ENCODE measurements at regions not wholly inside any gene's neighbourhood (a gene's known extent, or its start where the extent isn't known, plus 50 kb on each side); places are given as distances from the start of the nearest gene placed in this dataset.

DNA sequence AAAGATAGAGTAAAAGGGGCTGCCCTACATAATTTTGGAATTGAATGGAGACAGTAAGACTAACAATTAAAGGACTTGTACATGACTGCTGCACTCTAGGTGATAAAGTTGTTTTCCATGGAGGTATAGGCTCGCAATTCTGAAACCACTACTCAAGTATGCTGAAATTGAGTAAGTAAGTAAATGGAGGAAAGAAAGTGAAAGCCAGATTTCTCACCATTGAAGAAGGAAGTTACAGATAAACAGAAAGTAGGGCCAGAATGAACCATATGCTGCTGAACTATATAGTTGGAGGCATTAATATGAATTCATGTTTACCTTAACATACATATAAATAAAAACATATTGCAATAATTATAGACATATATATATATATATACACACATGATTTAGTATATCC is 225.7 kb upstream of the ST6GAL2 start:
- 73 to 93% (median 88%) methylated on average over 1 of the region's 1 CpG for WGBS, 5 donors
- TF ChIP-seq POLR2A (IDR thresholded peaks at IDR 0.05) (no peak), EP300 (IDR thresholded peaks at IDR 0.05) (no peak), POLR2AphosphoS5 (IDR thresholded peaks at IDR 0.05) (no peak)
- TF ChIP-seq, protein P1, sequence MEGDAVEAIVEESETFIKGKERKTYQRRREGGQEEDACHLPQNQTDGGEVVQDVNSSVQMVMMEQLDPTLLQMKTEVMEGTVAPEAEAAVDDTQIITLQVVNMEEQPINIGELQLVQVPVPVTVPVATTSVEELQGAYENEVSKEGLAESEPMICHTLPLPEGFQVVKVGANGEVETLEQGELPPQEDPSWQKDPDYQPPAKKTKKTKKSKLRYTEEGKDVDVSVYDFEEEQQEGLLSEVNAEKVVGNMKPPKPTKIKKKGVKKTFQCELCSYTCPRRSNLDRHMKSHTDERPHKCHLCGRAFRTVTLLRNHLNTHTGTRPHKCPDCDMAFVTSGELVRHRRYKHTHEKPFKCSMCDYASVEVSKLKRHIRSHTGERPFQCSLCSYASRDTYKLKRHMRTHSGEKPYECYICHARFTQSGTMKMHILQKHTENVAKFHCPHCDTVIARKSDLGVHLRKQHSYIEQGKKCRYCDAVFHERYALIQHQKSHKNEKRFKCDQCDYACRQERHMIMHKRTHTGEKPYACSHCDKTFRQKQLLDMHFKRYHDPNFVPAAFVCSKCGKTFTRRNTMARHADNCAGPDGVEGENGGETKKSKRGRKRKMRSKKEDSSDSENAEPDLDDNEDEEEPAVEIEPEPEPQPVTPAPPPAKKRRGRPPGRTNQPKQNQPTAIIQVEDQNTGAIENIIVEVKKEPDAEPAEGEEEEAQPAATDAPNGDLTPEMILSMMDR (IDR thresholded peaks at IDR 0.05) = no peak
- no peaks in the 10 kb centered on the region for H3K36me3 ChIP-seq

DNA sequence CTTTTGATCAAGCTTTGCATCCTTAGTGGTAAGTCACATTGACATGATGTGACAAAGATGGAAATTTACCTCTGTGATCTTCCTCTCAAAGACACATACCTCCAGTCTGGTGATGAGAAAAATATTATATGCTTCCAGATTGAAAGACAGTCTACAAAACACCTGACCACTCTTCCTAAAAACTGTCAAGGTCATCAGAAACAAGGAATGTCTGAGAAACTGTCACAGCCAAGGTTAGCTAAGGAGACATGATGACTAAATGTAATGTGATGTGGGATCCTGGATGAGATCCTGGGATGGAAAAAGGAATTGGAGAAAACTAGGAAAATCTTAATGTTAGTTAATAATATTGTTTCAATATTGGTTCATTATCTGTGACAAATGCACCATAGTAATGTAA is 226.6 kb upstream of the ST6GAL2 start:
- intact Hi-C loops (cut with DNase I; ENCODE audit: low total_unique reads) = no loop called here
- Histone ChIP-seq H3K9me3 (peaks cover 0 to 6% (median 0%) of the 10 kb centered on the region in 4 donors), H3K4me1 (no peaks in the 10 kb centered on the region), H3K36me3 (no peaks in the 10 kb centered on the region), H3K27me3 (no peaks in the 10 kb centered on the region), H3K4me3 (no peak overlapping the region), H3K27ac (no peak overlapping the region)
- DNase-seq = no peak
- TF ChIP-seq, protein P1 (IDR thresholded peaks at IDR 0.05) = no peak
- TF ChIP-seq POLR2AphosphoS5 (IDR thresholded peaks at IDR 0.05) (no peak), EP300 (IDR thresholded peaks at IDR 0.05) (no peak), POLR2A (IDR thresholded peaks at IDR 0.05) (no peak)

More for the DNA sequence above, 225.7 kb upstream of the ST6GAL2 start:
- intact Hi-C loops (cut with DNase I; ENCODE audit: low total_unique reads) = no loop called here
- Histone ChIP-seq H3K9me3 (peaks cover 0 to 6% (median 0%) of the 10 kb centered on the region in 4 donors), H3K4me3 (no peak overlapping the region), H3K4me1 (no peaks in the 10 kb centered on the region), H3K27ac (no peak overlapping the region), H3K27me3 (no peaks in the 10 kb centered on the region)
- no peak for DNase-seq

- Histone ChIP-seq H3K4me1 (no peaks in the 10 kb centered on the region), H3K36me3 (no peaks in the 10 kb centered on the region), H3K27ac (no peak overlapping the region), H3K9me3 (no peaks in the 10 kb centered on the region), H3K4me3 (no peak overlapping the region), H3K27me3 (no peaks in the 10 kb centered on the region)
- intact Hi-C loops (cut with DNase I; ENCODE audit: low total_unique reads) = no loop called here
- DNase-seq = no peak
- TF ChIP-seq, protein P1 (IDR thresholded peaks at IDR 0.05) = no peak
- TF ChIP-seq POLR2AphosphoS5 (IDR thresholded peaks at IDR 0.05) (no peak), EP300 (IDR thresholded peaks at IDR 0.05) (no peak), POLR2A (IDR thresholded peaks at IDR 0.05) (no peak)
- WGBS, 5 donors = 70 to 82% (median 74%) methylated on average over 2 of the region's 2 CpGs
Observed at GRCh38 chr2:107128381-107128780, 242.4 kb upstream of the ST6GAL2 start.

DNA sequence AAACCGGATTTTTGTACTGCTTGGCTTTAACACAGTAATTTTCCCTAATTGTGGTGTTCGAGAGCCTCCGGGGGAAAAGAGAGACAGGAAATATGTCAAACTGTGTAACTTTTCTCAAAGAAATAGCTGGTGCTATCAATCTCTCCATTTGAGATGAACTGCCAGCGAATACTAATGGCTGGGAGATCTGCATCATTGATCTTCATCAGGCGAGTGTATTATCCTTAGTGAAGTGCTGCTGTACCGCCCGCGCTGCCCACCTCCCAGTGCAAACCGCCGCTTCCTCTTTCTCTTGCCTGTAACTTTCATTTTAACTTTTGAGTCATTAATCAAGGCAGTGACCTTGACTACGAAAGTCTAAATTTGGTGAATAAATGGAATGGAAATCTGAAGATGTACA is 246.1 kb upstream of the ST6GAL2 start:
- H3K4me3 ChIP-seq = no peak overlapping the region
- no peak for DNase-seq
- intact Hi-C loops (cut with DNase I; ENCODE audit: low total_unique reads) = no loop called here
- H3K4me1 ChIP-seq = no peaks in the 10 kb centered on the region
- H3K36me3 ChIP-seq = no peaks in the 10 kb centered on the region
- WGBS, 5 donors = 59 to 71% (median 69%) methylated on average over 11 of the region's 11 CpGs
- no peak overlapping the region for H3K27ac ChIP-seq
- TF ChIP-seq POLR2AphosphoS5 (IDR thresholded peaks at IDR 0.05) = no peak
- TF ChIP-seq, protein P1 (IDR thresholded peaks at IDR 0.05) = no peak
- no peak for TF ChIP-seq POLR2A (IDR thresholded peaks at IDR 0.05)
- TF ChIP-seq EP300 (IDR thresholded peaks at IDR 0.05) = no peak
- H3K27me3 ChIP-seq = no peaks in the 10 kb centered on the region
- H3K9me3 ChIP-seq = no peaks in the 10 kb centered on the region

All from stomach (tissue), 8 donors.